ENCODE measurements at regions not wholly inside any gene's neighbourhood (a gene's known extent, or its start where the extent isn't known, plus 50 kb on each side); places are given as distances from the start of the nearest gene placed in this dataset.

- TF ChIP-seq SUZ12 (IDR thresholded peaks at IDR 0.05; ENCODE audit: extremely low read depth, insufficient read depth, insufficient read length), result no peak
- no peak for TF ChIP-seq ZNF274 (IDR thresholded peaks at IDR 0.05; ENCODE audit: low read depth, low read length)
- no peak for TF ChIP-seq YY1 (IDR thresholded peaks at IDR 0.05; ENCODE audit: insufficient read depth, insufficient read length)
- H3K4me1 ChIP-seq (ENCODE audit: insufficient read depth, insufficient read length), result peaks cover 4% of the 10 kb centered on the region
- H3K4me3 ChIP-seq (ENCODE audit: insufficient read length, low read depth), result no peak overlapping the region
- DNase-seq (ENCODE audit: low read depth, low spot score), result no peak
- H3K9ac ChIP-seq (ENCODE audit: insufficient read length, low read depth), result no peak overlapping the region
- H3K36me3 ChIP-seq (ENCODE audit: insufficient read depth, insufficient read length, low read length), result no peaks in the 10 kb centered on the region
- H3K9me3 ChIP-seq (ENCODE audit: insufficient read depth, low read length), result peaks cover 11% of the 10 kb centered on the region; the same call in 1 of the 2 replicates
- H3K27me3 ChIP-seq (ENCODE audit: insufficient read depth, insufficient read length), result no peaks in the 10 kb centered on the region
These were observed 451.1 kb upstream of the TRIB2 start for GRCh38 chr2:12265646-12266045.

DNA sequence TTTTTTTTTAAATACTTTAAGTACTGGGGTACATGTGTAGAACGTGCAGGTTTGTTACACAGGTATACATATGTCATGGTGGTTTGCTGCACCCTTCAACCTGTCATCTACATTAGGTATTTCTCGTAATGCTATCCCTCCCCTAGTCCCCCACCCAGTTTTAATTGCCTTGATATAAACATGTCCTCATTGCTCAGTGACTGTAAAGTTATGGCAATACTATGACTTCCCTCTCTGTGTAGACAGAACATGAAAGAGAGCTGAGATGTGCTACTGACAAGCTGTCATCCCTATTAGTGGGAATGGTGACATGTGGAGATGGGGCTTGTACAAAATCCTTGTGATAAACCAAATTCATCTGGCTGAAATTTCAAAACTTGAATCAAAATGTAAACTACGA lies 449.7 kb upstream of the TRIB2 start:
- no peak for DNase-seq (ENCODE audit: low read depth, low spot score)
- Histone ChIP-seq H3K4me1 (ENCODE audit: insufficient read depth, insufficient read length) (peaks cover 4% of the 10 kb centered on the region), H3K27me3 (ENCODE audit: insufficient read depth, insufficient read length) (no peaks in the 10 kb centered on the region), H3K4me3 (ENCODE audit: insufficient read length, low read depth) (no peak overlapping the region), H3K9me3 (ENCODE audit: insufficient read depth, low read length) (0 out of 2 replicates have a peak, but pooled peaks cover under 1% of the 10 kb centered on the region), H3K9ac (ENCODE audit: insufficient read length, low read depth) (no peak overlapping the region), H3K36me3 (ENCODE audit: insufficient read depth, insufficient read length, low read length) (no peaks in the 10 kb centered on the region)
- TF ChIP-seq YY1 (IDR thresholded peaks at IDR 0.05; ENCODE audit: insufficient read depth, insufficient read length) (no peak), ZNF274 (IDR thresholded peaks at IDR 0.05; ENCODE audit: low read depth, low read length) (no peak), SUZ12 (IDR thresholded peaks at IDR 0.05; ENCODE audit: extremely low read depth, insufficient read depth, insufficient read length) (no peak)

DNA sequence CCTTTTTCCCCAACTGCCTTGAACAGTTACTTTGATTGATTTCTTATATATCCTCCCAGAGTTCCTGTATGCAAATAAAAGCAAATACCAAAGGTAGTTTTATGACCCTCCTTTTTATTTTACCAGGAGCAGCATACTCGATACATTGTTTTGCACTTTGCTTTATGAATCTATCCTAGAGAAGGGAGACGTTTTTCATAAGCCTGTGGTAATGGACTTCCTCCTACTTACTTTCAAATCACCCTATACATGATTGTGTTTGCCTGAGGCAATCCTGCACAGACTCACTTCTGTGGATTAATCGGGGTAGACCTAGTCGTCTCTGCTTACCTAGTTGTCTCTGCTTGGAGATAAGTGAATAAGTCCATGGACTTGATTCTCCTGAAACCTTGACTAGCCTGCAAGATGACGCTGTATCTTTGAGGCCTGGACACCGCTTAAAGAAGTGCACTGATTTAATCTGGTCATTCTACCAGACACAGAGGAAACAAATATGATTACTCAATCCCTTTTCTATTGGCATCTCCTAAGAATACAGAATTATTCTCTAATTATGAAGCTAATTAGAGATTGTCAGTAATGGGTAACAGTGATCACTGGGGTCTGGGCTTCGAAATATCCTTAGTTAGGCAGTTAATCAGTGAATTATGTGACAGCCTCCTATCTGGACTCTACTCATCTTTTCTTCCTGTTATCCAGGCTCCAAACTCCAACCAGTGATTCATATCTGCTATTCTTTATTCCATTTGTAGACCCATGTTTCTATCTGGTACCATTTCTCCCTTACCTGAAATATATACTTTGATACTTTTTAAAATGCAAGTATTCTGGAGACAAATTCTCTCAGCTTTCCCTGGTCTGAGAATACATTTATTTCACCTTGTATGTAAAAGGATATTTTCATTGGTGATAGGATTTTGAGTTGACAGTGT lies 447.4 kb upstream of the TRIB2 start:
- Histone ChIP-seq H3K4me3 (ENCODE audit: insufficient read length, low read depth) (no peak overlapping the region), H3K27me3 (ENCODE audit: insufficient read depth, insufficient read length) (no peaks in the 10 kb centered on the region), H3K9me3 (ENCODE audit: insufficient read depth, low read length) (no peaks in the 10 kb centered on the region), H3K4me1 (ENCODE audit: insufficient read depth, insufficient read length) (no peaks in the 10 kb centered on the region), H3K9ac (ENCODE audit: insufficient read length, low read depth) (no peak overlapping the region), H3K36me3 (ENCODE audit: insufficient read depth, insufficient read length, low read length) (no peaks in the 10 kb centered on the region)
- TF ChIP-seq ZNF274 (IDR thresholded peaks at IDR 0.05; ENCODE audit: low read depth, low read length) (no peak), YY1 (IDR thresholded peaks at IDR 0.05; ENCODE audit: insufficient read depth, insufficient read length) (no peak), SUZ12 (IDR thresholded peaks at IDR 0.05; ENCODE audit: extremely low read depth, insufficient read depth, insufficient read length) (no peak)
- DNase-seq (ENCODE audit: low read depth, low spot score), result no peak

DNA sequence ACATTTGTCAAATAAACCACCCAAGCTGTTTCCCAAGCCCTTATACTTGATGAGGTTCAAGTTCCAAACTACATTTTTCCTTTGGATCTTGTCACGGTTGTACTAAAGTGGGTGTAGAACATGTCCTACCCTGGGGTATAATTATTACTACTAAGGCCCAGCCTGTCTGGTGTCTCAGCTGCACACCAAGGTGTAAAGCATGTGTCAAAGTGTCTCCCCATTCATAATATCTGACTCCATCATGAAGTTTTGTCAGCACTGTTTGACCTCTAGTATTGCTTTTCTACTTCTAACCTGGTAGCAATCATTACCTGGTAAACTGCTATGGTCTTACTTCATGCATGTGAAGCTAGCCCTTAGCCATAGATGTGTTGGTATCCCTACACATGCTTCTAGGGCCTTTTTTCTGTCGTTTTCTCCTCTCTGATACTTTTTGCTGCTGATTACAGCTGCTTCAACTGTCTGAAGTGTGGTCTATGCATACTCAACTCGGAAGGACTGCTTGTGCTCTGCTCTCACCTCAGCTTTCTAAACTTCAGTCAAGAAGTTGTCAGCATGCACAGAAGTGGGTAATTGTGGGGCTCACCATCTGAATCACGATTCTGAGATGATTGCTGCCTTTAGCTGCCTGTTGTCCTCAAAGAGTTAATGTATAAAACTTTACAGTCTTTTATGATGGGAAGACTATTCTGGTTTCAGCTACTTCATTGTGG lies 445.7 kb upstream of the TRIB2 start:
- H3K36me3 ChIP-seq (ENCODE audit: insufficient read depth, insufficient read length, low read length), result no peaks in the 10 kb centered on the region
- no peak for DNase-seq (ENCODE audit: low read depth, low spot score)
- no peaks in the 10 kb centered on the region for H3K4me1 ChIP-seq (ENCODE audit: insufficient read depth, insufficient read length)
- no peaks in the 10 kb centered on the region for H3K27me3 ChIP-seq (ENCODE audit: insufficient read depth, insufficient read length)
- no peak overlapping the region for H3K9ac ChIP-seq (ENCODE audit: insufficient read length, low read depth)
- H3K9me3 ChIP-seq (ENCODE audit: insufficient read depth, low read length), result no peaks in the 10 kb centered on the region
- H3K4me3 ChIP-seq (ENCODE audit: insufficient read length, low read depth), result no peak overlapping the region
- TF ChIP-seq ZNF274 (IDR thresholded peaks at IDR 0.05; ENCODE audit: low read depth, low read length) (no peak), YY1 (IDR thresholded peaks at IDR 0.05; ENCODE audit: insufficient read depth, insufficient read length) (no peak), SUZ12 (IDR thresholded peaks at IDR 0.05; ENCODE audit: extremely low read depth, insufficient read depth, insufficient read length) (no peak)

DNA sequence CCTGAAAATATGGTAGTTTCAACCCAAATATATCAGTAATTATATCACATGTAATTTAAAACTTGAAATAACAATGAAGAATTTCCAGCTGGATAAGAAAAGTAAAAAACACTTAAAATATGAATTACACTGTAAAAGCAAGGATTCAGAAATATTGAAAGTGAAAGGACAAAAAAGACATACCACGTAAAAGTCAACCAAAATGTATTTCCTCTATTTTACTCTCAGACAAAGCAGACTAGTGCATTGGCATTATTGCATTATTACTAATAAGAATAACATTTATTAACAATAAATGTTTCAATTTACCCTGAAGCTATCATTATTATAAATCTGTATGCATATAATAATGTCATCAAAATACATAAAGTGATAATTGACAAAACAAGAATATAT lies 445.1 kb upstream of the TRIB2 start:
- TF ChIP-seq SUZ12 (IDR thresholded peaks at IDR 0.05; ENCODE audit: extremely low read depth, insufficient read depth, insufficient read length) (no peak), ZNF274 (IDR thresholded peaks at IDR 0.05; ENCODE audit: low read depth, low read length) (no peak), YY1 (IDR thresholded peaks at IDR 0.05; ENCODE audit: insufficient read depth, insufficient read length) (no peak)
- Histone ChIP-seq H3K9me3 (ENCODE audit: insufficient read depth, low read length) (no peaks in the 10 kb centered on the region), H3K36me3 (ENCODE audit: insufficient read depth, insufficient read length, low read length) (no peaks in the 10 kb centered on the region), H3K4me1 (ENCODE audit: insufficient read depth, insufficient read length) (no peaks in the 10 kb centered on the region), H3K4me3 (ENCODE audit: insufficient read length, low read depth) (no peak overlapping the region), H3K9ac (ENCODE audit: insufficient read length, low read depth) (no peak overlapping the region), H3K27me3 (ENCODE audit: insufficient read depth, insufficient read length) (no peaks in the 10 kb centered on the region)
- DNase-seq (ENCODE audit: low read depth, low spot score), result no peak

GRCh38 chr2:12273111-12273510 lies 443.6 kb upstream of the TRIB2 start:
- Histone ChIP-seq H3K9ac (ENCODE audit: insufficient read length, low read depth) (no peak overlapping the region), H3K27me3 (ENCODE audit: insufficient read depth, insufficient read length) (no peaks in the 10 kb centered on the region), H3K4me3 (ENCODE audit: insufficient read length, low read depth) (no peak overlapping the region), H3K9me3 (ENCODE audit: insufficient read depth, low read length) (no peaks in the 10 kb centered on the region), H3K4me1 (ENCODE audit: insufficient read depth, insufficient read length) (no peaks in the 10 kb centered on the region), H3K36me3 (ENCODE audit: insufficient read depth, insufficient read length, low read length) (no peaks in the 10 kb centered on the region)
- no peak for DNase-seq (ENCODE audit: low read depth, low spot score)
- TF ChIP-seq ZNF274 (IDR thresholded peaks at IDR 0.05; ENCODE audit: low read depth, low read length), result no peak
- TF ChIP-seq YY1 (IDR thresholded peaks at IDR 0.05; ENCODE audit: insufficient read depth, insufficient read length), result no peak
- TF ChIP-seq SUZ12 (IDR thresholded peaks at IDR 0.05; ENCODE audit: extremely low read depth, insufficient read depth, insufficient read length), result no peak

DNA sequence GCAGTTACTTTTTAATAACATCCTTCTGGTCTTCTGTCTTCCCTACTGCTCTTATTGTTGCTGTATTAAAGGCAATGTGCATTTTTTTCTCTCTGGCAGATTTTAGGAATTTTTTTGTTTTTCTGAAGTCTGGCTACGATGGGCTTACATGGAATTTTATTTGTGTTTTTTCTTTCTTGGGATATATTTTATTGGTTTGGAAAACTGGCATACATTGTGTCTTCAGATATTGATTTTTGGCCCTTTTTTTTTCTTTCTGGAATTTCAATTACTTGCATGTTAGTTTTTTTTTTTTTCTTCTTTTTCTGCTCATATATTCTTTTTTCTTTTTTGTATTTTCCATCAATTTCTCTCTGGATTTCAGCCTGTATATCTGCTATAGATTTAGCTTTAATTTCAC lies 442.1 kb upstream of the TRIB2 start:
- DNase-seq (ENCODE audit: low read depth, low spot score), result no peak
- Histone ChIP-seq H3K27me3 (ENCODE audit: insufficient read depth, insufficient read length) (no peaks in the 10 kb centered on the region), H3K9ac (ENCODE audit: insufficient read length, low read depth) (no peak overlapping the region), H3K9me3 (ENCODE audit: insufficient read depth, low read length) (no peaks in the 10 kb centered on the region), H3K4me3 (ENCODE audit: insufficient read length, low read depth) (no peak overlapping the region), H3K4me1 (ENCODE audit: insufficient read depth, insufficient read length) (no peaks in the 10 kb centered on the region), H3K36me3 (ENCODE audit: insufficient read depth, insufficient read length, low read length) (no peaks in the 10 kb centered on the region)
- no peak for TF ChIP-seq ZNF274 (IDR thresholded peaks at IDR 0.05; ENCODE audit: low read depth, low read length)
- no peak for TF ChIP-seq YY1 (IDR thresholded peaks at IDR 0.05; ENCODE audit: insufficient read depth, insufficient read length)
- no peak for TF ChIP-seq SUZ12 (IDR thresholded peaks at IDR 0.05; ENCODE audit: extremely low read depth, insufficient read depth, insufficient read length)
